ENCODE measurements at regions not wholly inside any gene's neighbourhood (a gene's known extent, or its start where the extent isn't known, plus 50 kb on each side); places are given as distances from the start of the nearest gene placed in this dataset.

DNA sequence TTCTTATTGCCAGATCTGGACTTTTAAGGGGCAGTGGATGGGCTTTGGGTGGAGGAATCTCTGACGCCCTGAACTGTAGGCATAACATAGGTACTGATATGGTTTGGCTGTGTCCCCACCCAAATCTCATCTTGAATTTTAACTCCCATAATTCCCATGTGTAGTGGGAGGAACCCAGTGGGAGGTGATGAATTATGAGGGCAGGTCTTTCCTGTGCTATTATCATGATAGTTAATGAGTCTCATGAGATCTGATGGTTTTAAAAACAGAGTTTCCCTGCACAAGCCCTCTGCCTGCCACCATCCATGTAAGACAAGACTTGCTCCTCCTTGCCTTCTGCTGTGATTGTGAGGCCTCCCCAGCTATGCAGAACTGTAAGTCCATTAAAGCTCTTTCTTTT is 160.0 kb upstream of the CRY1 start:
- Histone ChIP-seq H3K36me3 (ENCODE audit: low read depth) (no peaks in the 10 kb centered on the region), H3K4me3 (no peak overlapping the region), H4K20me1 (ENCODE audit: insufficient read depth) (no peaks in the 10 kb centered on the region), H3K9me2 (ENCODE audit: insufficient read depth) (no peaks in the 10 kb centered on the region), H2AFZ (no peak overlapping the region), H3K27me3 (replicated peaks; ENCODE audit: insufficient read depth) (peaks cover 12% of the 10 kb centered on the region; the same call in 1 of the 2 replicates), H3K27ac (no peak overlapping the region), H3K79me2 (ENCODE audit: insufficient read depth) (no peaks in the 10 kb centered on the region), H3K4me2 (ENCODE audit: unreplicated experiment) (no peak overlapping the region), H3F3A (ENCODE audit: insufficient read depth) (no peaks in the 10 kb centered on the region), H3K9ac (no peak overlapping the region), H3K4me1 (ENCODE audit: insufficient read depth) (no peaks in the 10 kb centered on the region), H3K9me3 (ENCODE audit: low read depth) (no peaks in the 10 kb centered on the region)
- TF ChIP-seq EZH2 (IDR thresholded peaks at IDR 0.05; ENCODE audit: insufficient read depth, poor library complexity, severe bottlenecking), result no peak
- TF ChIP-seq EZH2phosphoT487 (IDR thresholded peaks at IDR 0.05; ENCODE audit: insufficient read depth, low read depth), result no peak
- DNase-seq, result no peak
- in situ Hi-C loops (cut with MboI), result no loop called here
- 24 to 44% methylated on average over 1 of the region's 1 CpG for WGBS, 2 experiments (ENCODE audit: low coverage in 1 of 2, low lambda C conversion rate in 2 of 2, missing lambda C conversion rate in 2 of 2)

DNA sequence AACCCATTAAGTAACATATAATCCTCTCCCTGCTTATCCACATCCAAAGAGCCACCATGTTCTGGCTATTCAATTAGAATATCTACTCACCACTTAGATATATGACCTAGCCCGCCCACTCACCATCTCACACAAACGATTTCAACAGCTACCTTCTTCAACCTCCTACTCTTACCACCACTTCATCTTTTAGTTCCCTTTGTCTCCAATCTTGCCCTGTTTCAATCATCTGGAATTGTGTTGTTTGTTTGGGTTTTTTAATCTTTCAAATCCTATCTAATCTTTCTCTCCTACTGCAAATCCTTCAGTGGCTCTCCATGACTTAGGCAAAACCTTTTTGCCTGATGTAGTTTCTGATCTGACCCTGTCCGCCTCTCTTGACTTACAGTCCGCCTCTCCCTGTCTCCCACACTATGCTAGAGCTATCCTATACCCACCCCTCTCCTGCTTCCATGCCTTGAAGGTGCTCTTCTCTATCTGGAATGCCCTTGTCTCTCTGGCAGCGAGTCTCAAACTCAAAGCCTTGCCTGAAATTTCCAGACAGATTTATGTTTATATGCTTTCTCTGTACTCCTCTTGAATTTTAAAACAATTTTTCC is 161.0 kb upstream of the CRY1 start:
- Histone ChIP-seq H3K9me3 (ENCODE audit: low read depth) (no peaks in the 10 kb centered on the region), H3K4me2 (ENCODE audit: unreplicated experiment) (no peak overlapping the region), H3K27ac (no peak overlapping the region), H3K4me1 (ENCODE audit: insufficient read depth) (no peaks in the 10 kb centered on the region), H3K27me3 (replicated peaks; ENCODE audit: insufficient read depth) (peaks cover 12% of the 10 kb centered on the region; the same call in 1 of the 2 replicates), H3K36me3 (ENCODE audit: low read depth) (no peaks in the 10 kb centered on the region), H3K9me2 (ENCODE audit: insufficient read depth) (no peaks in the 10 kb centered on the region), H2AFZ (no peak overlapping the region), H3K9ac (no peak overlapping the region), H3K79me2 (ENCODE audit: insufficient read depth) (no peaks in the 10 kb centered on the region), H3K4me3 (no peak overlapping the region), H3F3A (ENCODE audit: insufficient read depth) (no peaks in the 10 kb centered on the region), H4K20me1 (ENCODE audit: insufficient read depth) (no peaks in the 10 kb centered on the region)
- TF ChIP-seq EZH2 (IDR thresholded peaks at IDR 0.05; ENCODE audit: insufficient read depth, poor library complexity, severe bottlenecking), result no peak
- TF ChIP-seq EZH2phosphoT487 (IDR thresholded peaks at IDR 0.05; ENCODE audit: insufficient read depth, low read depth), result no peak
- in situ Hi-C loops (cut with MboI), result no loop called here
- no peak for DNase-seq
- 31 to 34% methylated on average over 5 of the region's 5 CpGs for WGBS, 2 experiments (ENCODE audit: low coverage in 1 of 2, low lambda C conversion rate in 2 of 2, missing lambda C conversion rate in 2 of 2)

- TF ChIP-seq EZH2 (IDR thresholded peaks at IDR 0.05; ENCODE audit: insufficient read depth, poor library complexity, severe bottlenecking) (no peak), EZH2phosphoT487 (IDR thresholded peaks at IDR 0.05; ENCODE audit: insufficient read depth, low read depth) (no peak)
- WGBS, 2 experiments (ENCODE audit: low coverage in 1 of 2, low lambda C conversion rate in 2 of 2, missing lambda C conversion rate in 2 of 2), result 54 to 55% methylated on average over 3 of the region's 3 CpGs
- H3K79me2 ChIP-seq (ENCODE audit: insufficient read depth), result no peaks in the 10 kb centered on the region
- in situ Hi-C loops (cut with MboI), result no loop called here
- H3K9ac ChIP-seq, result no peak overlapping the region
- no peak overlapping the region for H3K27ac ChIP-seq
- H3K4me2 ChIP-seq (ENCODE audit: unreplicated experiment), result no peak overlapping the region
- no peaks in the 10 kb centered on the region for H3K4me1 ChIP-seq (ENCODE audit: insufficient read depth)
- no peaks in the 10 kb centered on the region for H3F3A ChIP-seq (ENCODE audit: insufficient read depth)
- peaks cover 17% of the 10 kb centered on the region; the same call in 1 of the 2 replicates for H3K27me3 ChIP-seq (replicated peaks; ENCODE audit: insufficient read depth)
- no peaks in the 10 kb centered on the region for H3K9me3 ChIP-seq (ENCODE audit: low read depth)
- H4K20me1 ChIP-seq (ENCODE audit: insufficient read depth), result no peaks in the 10 kb centered on the region
- no peaks in the 10 kb centered on the region for H3K9me2 ChIP-seq (ENCODE audit: insufficient read depth)
- DNase-seq, result no peak
- no peak overlapping the region for H2AFZ ChIP-seq
- H3K36me3 ChIP-seq (ENCODE audit: low read depth), result no peaks in the 10 kb centered on the region
- no peak overlapping the region for H3K4me3 ChIP-seq
Measured at GRCh38 chr12:107258780-107259179, 165.4 kb upstream of the CRY1 start.

DNA sequence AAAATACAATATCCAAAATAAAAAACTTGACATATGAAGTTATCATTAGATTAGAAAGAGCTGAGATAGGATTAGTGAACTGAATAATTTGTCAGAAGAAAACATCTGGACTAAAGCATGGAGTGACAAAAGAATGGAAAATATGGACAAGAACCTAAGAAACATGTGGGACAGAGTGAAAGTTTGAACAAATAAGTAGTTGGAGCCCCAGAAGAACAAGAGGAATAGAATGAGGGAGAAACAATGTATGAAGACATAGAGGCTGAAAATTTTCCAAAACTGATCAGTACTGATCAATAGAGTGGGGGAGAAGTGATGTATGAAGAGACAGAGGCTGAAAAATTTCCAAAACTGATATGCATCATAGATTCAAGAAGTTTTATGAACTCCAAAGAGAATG is 170.6 kb upstream of the CRY1 start:
- Histone ChIP-seq H2AFZ (no peak overlapping the region), H3K27me3 (replicated peaks; ENCODE audit: insufficient read depth) (peaks cover 17% of the 10 kb centered on the region; the same call in 1 of the 2 replicates), H3K4me1 (ENCODE audit: insufficient read depth) (no peaks in the 10 kb centered on the region), H3K27ac (no peak overlapping the region), H3K4me3 (no peak overlapping the region), H3K9me2 (ENCODE audit: insufficient read depth) (no peaks in the 10 kb centered on the region), H3K9me3 (ENCODE audit: low read depth) (no peaks in the 10 kb centered on the region), H3K79me2 (ENCODE audit: insufficient read depth) (no peaks in the 10 kb centered on the region), H3K9ac (no peak overlapping the region), H3K4me2 (ENCODE audit: unreplicated experiment) (no peak overlapping the region), H3F3A (ENCODE audit: insufficient read depth) (no peaks in the 10 kb centered on the region), H3K36me3 (ENCODE audit: low read depth) (no peaks in the 10 kb centered on the region), H4K20me1 (ENCODE audit: insufficient read depth) (no peaks in the 10 kb centered on the region)
- DNase-seq, result no peak
- in situ Hi-C loops (cut with MboI), result no loop called here
- TF ChIP-seq EZH2phosphoT487 (IDR thresholded peaks at IDR 0.05; ENCODE audit: insufficient read depth, low read depth) (no peak), EZH2 (IDR thresholded peaks at IDR 0.05; ENCODE audit: insufficient read depth, poor library complexity, severe bottlenecking) (no peak)

GRCh38 chr12:107264667-107265066 is 171.3 kb upstream of the CRY1 start:
- Histone ChIP-seq H3F3A (ENCODE audit: insufficient read depth) (no peaks in the 10 kb centered on the region), H3K27me3 (replicated peaks; ENCODE audit: insufficient read depth) (peaks cover 17% of the 10 kb centered on the region; the same call in 1 of the 2 replicates), H4K20me1 (ENCODE audit: insufficient read depth) (no peaks in the 10 kb centered on the region), H3K4me3 (no peak overlapping the region), H3K9ac (no peak overlapping the region), H3K4me2 (ENCODE audit: unreplicated experiment) (no peak overlapping the region), H2AFZ (no peak overlapping the region), H3K27ac (no peak overlapping the region), H3K9me3 (ENCODE audit: low read depth) (no peaks in the 10 kb centered on the region), H3K79me2 (ENCODE audit: insufficient read depth) (no peaks in the 10 kb centered on the region), H3K9me2 (ENCODE audit: insufficient read depth) (no peaks in the 10 kb centered on the region), H3K36me3 (ENCODE audit: low read depth) (no peaks in the 10 kb centered on the region), H3K4me1 (ENCODE audit: insufficient read depth) (no peaks in the 10 kb centered on the region)
- no peak for DNase-seq
- no peak for TF ChIP-seq EZH2phosphoT487 (IDR thresholded peaks at IDR 0.05; ENCODE audit: insufficient read depth, low read depth)
- TF ChIP-seq EZH2 (IDR thresholded peaks at IDR 0.05; ENCODE audit: insufficient read depth, poor library complexity, severe bottlenecking), result no peak
- 74 to 78% methylated on average over 7 of the region's 7 CpGs for WGBS, 2 experiments (ENCODE audit: low coverage in 1 of 2, low lambda C conversion rate in 2 of 2, missing lambda C conversion rate in 2 of 2)
- in situ Hi-C loops (cut with MboI), result no loop called here

Measured in GM23248 (cell line).